CD4-positive, alpha-beta T cell (primary cell): ENCODE measurements at regions not wholly inside any gene's neighbourhood (a gene's known extent, or its start where the extent isn't known, plus 50 kb on each side); places are given as distances from the start of the nearest gene placed in this dataset.
"Not testable (repeated sequence)": the region's sequence is repeated elsewhere in the genome, so short reads cannot be mapped to it uniquely, and the experiment has no call there.

Experiments used
- ATAC-seq: fragments of 200-7000 bp; cut with Tn5 transposase; one replicate; pipeline ENCODE4 v1.10.0; 2022; ENCODE audit warnings: mild to moderate bottlenecking; ENCODE audit not compliant: poor library complexity
- CTCF ChIA-PET: fragments of 350-600 bp; sonication (Branson Sonifier 250); formaldehyde crosslinking; loops from one replicate; lab custom pipeline; 2021; ENCODE audit warnings: antibody characterized with exemption, inconsistent platforms; lab: Charles Lee
- POLR2A ChIA-PET: fragments of 350-600 bp; sonication (Branson Sonifier 250); formaldehyde crosslinking; loops from one replicate; lab custom pipeline; 2021; ENCODE audit warnings: antibody characterized with exemption, inconsistent platforms; lab: Charles Lee
- DNase-seq, 14 experiments: peaks; one replicate each; pipeline ENCODE4 v3.0.0-alpha.2; 2013 to 2020; ENCODE audit warnings: mixed read lengths in 2 of 14
- H3K27ac ChIP-seq, 2 donors: one replicate each; pipeline versions ENCODE4 v1.5.1 to v1.7.0; 2013; ENCODE audit warnings: low read length in 2 of 2, low read depth in 1 of 2, mild to moderate bottlenecking in 1 of 2
- H3K27me3 ChIP-seq, 2 experiments: 1 replicate in 1 of 2; 2 replicates in 1 of 2; pipeline versions ENCODE4 v1.6.1 to v1.7.0; 2013; ENCODE audit warnings: low read length in 2 of 2, control low read depth in 1 of 2, mild to moderate bottlenecking in 1 of 2, moderate library complexity in 1 of 2; ENCODE audit not compliant: insufficient read depth in 2 of 2, control insufficient read depth in 1 of 2
- H3K36me3 ChIP-seq: one replicate; pipeline ENCODE4 v1.6.1; 2013; ENCODE audit warnings: low read length, control low read depth; ENCODE audit not compliant: insufficient read depth
- H3K4me1 ChIP-seq: one replicate; pipeline ENCODE4 v1.6.1; 2013; ENCODE audit warnings: low read length, control low read depth; ENCODE audit not compliant: insufficient read depth
- H3K4me3 ChIP-seq: one replicate; pipeline ENCODE4 v1.5.1; 2013; ENCODE audit warnings: mild to moderate bottlenecking, low read length, moderate library complexity
- H3K9me3 ChIP-seq, 2 experiments: 1 replicate in 1 of 2; 2 replicates in 1 of 2; pipeline versions ENCODE4 v1.6.1 to v1.7.0; 2013; ENCODE audit warnings: low read length in 2 of 2, mild to moderate bottlenecking in 2 of 2, control low read depth in 1 of 2, moderate library complexity in 1 of 2; ENCODE audit not compliant: control insufficient read depth in 1 of 2, insufficient read depth in 1 of 2
- H3K27ac Mint-ChIP-seq: one replicate; pipeline ENCODE4 v1.8.0; 2020; ENCODE audit warnings: mixed read lengths
- H3K27me3 Mint-ChIP-seq: one replicate; pipeline ENCODE4 v1.8.0; 2021; ENCODE audit warnings: mixed read lengths
- H3K36me3 Mint-ChIP-seq: one replicate; pipeline ENCODE4 v1.8.0; 2021; ENCODE audit warnings: low read depth, mixed read lengths
- H3K4me1 Mint-ChIP-seq: one replicate; pipeline ENCODE4 v1.8.0; 2021; ENCODE audit warnings: low read depth, mixed read lengths
- H3K4me3 Mint-ChIP-seq: one replicate; pipeline ENCODE4 v1.8.0; 2020; ENCODE audit warnings: mild to moderate bottlenecking, mixed read lengths
- H3K9me3 Mint-ChIP-seq: one replicate; pipeline ENCODE4 v1.8.0; 2020; ENCODE audit warnings: mixed read lengths
- intact Hi-C, 2 experiments: fragments of 100-400 bp; cut with DNase I in 1 of 2; cut with micrococcal nuclease in 1 of 2; formaldehyde crosslinking; loops; one replicate each; pipeline versions ENCODE4 v1.15.1 to v1.9.0; 2023 to 2025; cut with DNase I, micrococcal nuclease
- TF ChIP-seq, protein P1 (sequence below): fragments of 200-600 bp; IDR thresholded peaks from one replicate; pipeline ENCODE4 v1.8.0; 2022; ENCODE audit warnings: antibody characterized with exemption, mild to moderate bottlenecking

DNA sequence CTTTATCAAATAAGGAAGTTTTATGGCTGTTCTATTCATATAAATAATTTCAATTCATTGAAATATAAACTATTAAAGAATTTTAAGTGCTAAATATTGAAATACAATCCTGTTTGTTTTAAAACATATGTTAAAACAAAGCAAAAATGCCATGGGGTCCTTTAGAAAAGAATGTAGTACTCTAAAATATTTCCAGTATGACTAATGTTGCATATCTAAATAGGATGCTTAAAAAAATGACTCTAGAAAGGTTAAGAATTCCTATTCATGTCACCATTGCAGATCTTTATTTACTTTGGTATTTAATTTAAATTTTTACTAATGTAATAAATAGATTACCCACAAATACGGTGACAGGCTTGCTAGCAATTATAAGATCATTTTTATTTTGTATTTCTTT, 132.3 kb downstream of the ZNF608 start:
- no peaks in the 10 kb centered on the region for H3K9me3 Mint-ChIP-seq
- H3K36me3 ChIP-seq, result no peaks in the 10 kb centered on the region
- no peaks in the 10 kb centered on the region for H3K9me3 ChIP-seq
- peaks cover 6% of the 10 kb centered on the region for H3K27me3 Mint-ChIP-seq
- TF ChIP-seq, protein P1, sequence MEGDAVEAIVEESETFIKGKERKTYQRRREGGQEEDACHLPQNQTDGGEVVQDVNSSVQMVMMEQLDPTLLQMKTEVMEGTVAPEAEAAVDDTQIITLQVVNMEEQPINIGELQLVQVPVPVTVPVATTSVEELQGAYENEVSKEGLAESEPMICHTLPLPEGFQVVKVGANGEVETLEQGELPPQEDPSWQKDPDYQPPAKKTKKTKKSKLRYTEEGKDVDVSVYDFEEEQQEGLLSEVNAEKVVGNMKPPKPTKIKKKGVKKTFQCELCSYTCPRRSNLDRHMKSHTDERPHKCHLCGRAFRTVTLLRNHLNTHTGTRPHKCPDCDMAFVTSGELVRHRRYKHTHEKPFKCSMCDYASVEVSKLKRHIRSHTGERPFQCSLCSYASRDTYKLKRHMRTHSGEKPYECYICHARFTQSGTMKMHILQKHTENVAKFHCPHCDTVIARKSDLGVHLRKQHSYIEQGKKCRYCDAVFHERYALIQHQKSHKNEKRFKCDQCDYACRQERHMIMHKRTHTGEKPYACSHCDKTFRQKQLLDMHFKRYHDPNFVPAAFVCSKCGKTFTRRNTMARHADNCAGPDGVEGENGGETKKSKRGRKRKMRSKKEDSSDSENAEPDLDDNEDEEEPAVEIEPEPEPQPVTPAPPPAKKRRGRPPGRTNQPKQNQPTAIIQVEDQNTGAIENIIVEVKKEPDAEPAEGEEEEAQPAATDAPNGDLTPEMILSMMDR, result no peak
- H3K27ac Mint-ChIP-seq, result no peak overlapping the region
- H3K4me3 Mint-ChIP-seq, result no peak overlapping the region
- POLR2A ChIA-PET, result no interaction called here
- no peaks in the 10 kb centered on the region for H3K27me3 ChIP-seq
- H3K27ac ChIP-seq, result no peak overlapping the region
- H3K36me3 Mint-ChIP-seq, result no peaks in the 10 kb centered on the region
- DNase-seq (no peak), ATAC-seq (no peak)
- H3K4me1 ChIP-seq, result no peaks in the 10 kb centered on the region
- intact Hi-C loops, result no loop called here
- no peak overlapping the region for H3K4me3 ChIP-seq
- no peaks in the 10 kb centered on the region for H3K4me1 Mint-ChIP-seq
- CTCF ChIA-PET, result no interaction called here

DNA sequence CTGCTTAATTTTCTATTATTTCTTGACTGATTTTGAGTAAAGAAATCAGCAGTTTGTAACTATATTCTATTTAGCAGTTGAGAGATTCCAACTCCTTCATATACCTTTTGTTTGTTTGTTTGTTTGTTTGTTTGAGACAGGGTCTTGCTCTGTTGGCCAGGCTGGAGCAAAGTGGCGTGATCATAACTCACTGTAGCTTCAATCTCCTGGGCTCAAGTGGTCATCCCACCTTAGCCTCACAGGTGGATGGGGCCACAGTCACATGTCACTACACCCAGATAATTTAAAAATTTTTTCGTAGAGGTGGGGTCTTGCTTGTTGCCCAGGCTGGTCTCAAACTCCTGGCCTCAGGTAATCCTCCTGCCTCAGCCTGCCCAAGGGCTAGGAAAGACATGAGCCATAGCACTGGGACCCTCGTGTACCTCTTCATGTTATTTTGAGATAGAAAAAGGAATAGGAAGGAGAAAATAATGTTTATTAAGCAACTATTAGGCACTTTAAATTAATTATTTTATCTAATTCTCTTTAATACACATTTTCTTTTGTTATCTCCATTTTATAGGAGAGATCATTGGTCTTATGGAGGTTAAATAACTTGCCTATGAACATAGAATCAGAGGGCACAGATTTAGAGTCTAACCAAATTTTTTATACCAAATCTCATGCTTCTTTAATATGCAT, 133.0 kb downstream of the ZNF608 start:
- TF ChIP-seq, protein P1, result no peak
- H3K4me1 Mint-ChIP-seq, result no peaks in the 10 kb centered on the region
- CTCF ChIA-PET, result no interaction called here

DNA sequence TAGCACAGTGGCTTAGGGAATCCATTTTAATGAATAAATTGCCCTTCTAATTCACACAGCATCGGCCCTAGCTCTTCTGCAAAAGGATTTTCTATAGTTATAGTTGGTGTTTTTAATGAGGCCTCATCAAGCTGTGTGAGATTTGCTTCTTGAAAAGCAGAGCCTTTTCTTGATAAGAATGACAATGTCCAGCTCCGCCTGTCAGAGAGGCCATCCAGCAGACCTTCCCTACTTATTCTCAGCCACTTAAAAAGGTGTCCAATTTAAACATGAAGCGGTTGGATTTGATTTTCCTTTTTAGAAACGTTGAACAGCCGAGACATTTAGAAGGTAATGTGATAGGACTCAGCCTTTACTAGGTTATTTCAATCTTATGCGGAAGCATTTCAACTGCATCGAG, 134.4 kb downstream of the ZNF608 start:
- H3K27me3 ChIP-seq, result no peaks in the 10 kb centered on the region
- no peak overlapping the region for H3K4me3 ChIP-seq
- TF ChIP-seq, protein P1, result no peak
- ATAC-seq (no peak), DNase-seq (no peak)
- ChIA-PET CTCF (interaction anchor here (1.0 kb wide), 1 partner anchor 13 kb away, joined by 3 read pairs; no protein-coding TSS in a partner anchor), POLR2A (no interaction called here)
- peaks cover 20% of the 10 kb centered on the region for H3K27me3 Mint-ChIP-seq
- peaks cover 2% of the 10 kb centered on the region for H3K9me3 Mint-ChIP-seq
- H3K4me3 Mint-ChIP-seq, result no peak overlapping the region
- H3K4me1 Mint-ChIP-seq, result no peaks in the 10 kb centered on the region
- H3K36me3 ChIP-seq, result no peaks in the 10 kb centered on the region
- peaks cover 0 to 2% of the 10 kb centered on the region in 2 experiments for H3K9me3 ChIP-seq
- no peaks in the 10 kb centered on the region for H3K4me1 ChIP-seq
- no peaks in the 10 kb centered on the region for H3K36me3 Mint-ChIP-seq
- intact Hi-C loops, result no loop called here
- no peak overlapping the region for H3K27ac ChIP-seq
- H3K27ac Mint-ChIP-seq, result no peak overlapping the region

More for the DNA sequence above, 133.0 kb downstream of the ZNF608 start:
- POLR2A ChIA-PET, result no interaction called here
- Histone ChIP-seq H3K9me3 (no peaks in the 10 kb centered on the region), H3K4me3 (no peak overlapping the region), H3K4me1 (no peaks in the 10 kb centered on the region), H3K27ac (no peak overlapping the region), H3K27me3 (no peaks in the 10 kb centered on the region), H3K36me3 (no peaks in the 10 kb centered on the region)
- peaks cover 9% of the 10 kb centered on the region for H3K27me3 Mint-ChIP-seq
- H3K36me3 Mint-ChIP-seq, result no peaks in the 10 kb centered on the region
- H3K4me3 Mint-ChIP-seq, result no peak overlapping the region
- DNase-seq (no peak), ATAC-seq (no peak)
- H3K9me3 Mint-ChIP-seq, result peaks cover under 1% of the 10 kb centered on the region
- intact Hi-C loops, result no loop called here
- no peak overlapping the region for H3K27ac Mint-ChIP-seq

DNA sequence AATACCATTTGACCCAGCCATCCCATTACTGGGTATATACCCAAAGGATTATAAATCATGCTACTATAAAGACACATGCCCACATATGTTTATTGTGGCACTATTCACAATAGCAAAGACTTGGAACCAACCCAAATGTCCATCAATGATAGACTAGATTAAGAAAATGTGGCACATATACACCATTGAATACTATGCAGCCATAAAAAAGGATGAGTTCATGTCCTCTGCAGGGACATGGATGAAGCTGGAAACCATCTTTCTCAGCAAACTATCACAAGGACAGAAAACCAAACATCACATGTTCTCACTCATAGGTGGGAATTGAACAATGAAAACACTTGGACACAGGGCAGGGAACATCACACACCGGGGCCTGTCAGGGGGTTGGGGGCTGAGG, 135.2 kb downstream of the ZNF608 start:
- H3K27ac Mint-ChIP-seq, H3K4me1 Mint-ChIP-seq, H3K36me3 ChIP-seq, CTCF ChIA-PET, H3K9me3 Mint-ChIP-seq, H3K36me3 Mint-ChIP-seq, H3K27ac ChIP-seq, DNase-seq, H3K4me3 Mint-ChIP-seq, intact Hi-C loops, H3K4me1 ChIP-seq, H3K9me3 ChIP-seq, ATAC-seq, POLR2A ChIA-PET, H3K4me3 ChIP-seq, H3K27me3 ChIP-seq: not testable (repeated sequence)
- peaks cover 20% of the 10 kb centered on the region for H3K27me3 Mint-ChIP-seq

DNA sequence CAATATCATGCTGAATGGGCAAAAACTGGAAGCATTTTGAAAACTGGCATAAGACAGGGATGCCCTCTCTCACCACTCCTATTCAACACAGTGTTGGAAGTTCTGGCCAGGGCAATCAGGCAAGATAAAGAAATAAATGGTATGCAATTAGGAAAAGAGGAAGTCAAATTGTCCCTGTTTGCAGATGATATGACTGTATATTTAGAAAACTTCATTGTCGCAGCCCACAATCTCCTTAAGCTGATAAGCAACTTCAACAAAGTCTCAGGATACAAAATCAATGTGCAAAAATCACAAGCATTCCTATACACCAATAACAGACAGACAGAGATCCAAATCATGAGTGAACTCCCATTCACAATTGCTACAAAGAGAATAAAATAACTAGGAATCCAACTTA, 136.8 kb downstream of the ZNF608 start:
- H3K4me1 ChIP-seq, H3K9me3 Mint-ChIP-seq, H3K27ac ChIP-seq, CTCF ChIA-PET, H3K27ac Mint-ChIP-seq, H3K4me3 Mint-ChIP-seq, intact Hi-C loops, H3K9me3 ChIP-seq, H3K4me3 ChIP-seq, H3K4me1 Mint-ChIP-seq, H3K27me3 ChIP-seq, H3K36me3 ChIP-seq, H3K36me3 Mint-ChIP-seq, DNase-seq, POLR2A ChIA-PET, ATAC-seq: not testable (repeated sequence)
- peaks cover 20% of the 10 kb centered on the region for H3K27me3 Mint-ChIP-seq
